ENCODE measurements at regions not wholly inside any gene's neighbourhood (a gene's known extent, or its start where the extent isn't known, plus 50 kb on each side); places are given as distances from the start of the nearest gene placed in this dataset.

GRCh38 chr9:115680231-115680630 is 473.4 kb upstream of the PAPPA start:
- TF ChIP-seq CTCF (IDR thresholded peaks at IDR 0.05) (no peak), POLR2A (IDR thresholded peaks at IDR 0.05) (no peak)
